Nephron progenitor cell (in vitro differentiated cells): ENCODE measurements at regions not wholly inside any gene's neighbourhood (a gene's known extent, or its start where the extent isn't known, plus 50 kb on each side); places are given as distances from the start of the nearest gene placed in this dataset.

ENCODE experiments used
- DNase-seq: peaks from one replicate; pipeline ENCODE4 v3.0.0; 2021
- H3K27ac Mint-ChIP-seq: 2 replicates; pipeline ENCODE4 v1.8.0; 2021; ENCODE audit warnings: mild to moderate bottlenecking, moderate library complexity, mixed read lengths
- H3K27me3 Mint-ChIP-seq: 2 replicates; pipeline ENCODE4 v1.8.0; 2021; ENCODE audit warnings: mild to moderate bottlenecking, low read depth, mixed read lengths; ENCODE audit not compliant: poor library complexity
- H3K36me3 Mint-ChIP-seq: 2 replicates; pipeline ENCODE4 v1.8.0; 2021; ENCODE audit warnings: low read depth, mixed read lengths
- H3K4me1 Mint-ChIP-seq: 2 replicates; pipeline ENCODE4 v1.8.0; 2021; ENCODE audit warnings: mixed read lengths
- H3K4me3 Mint-ChIP-seq: 2 replicates; pipeline ENCODE4 v1.8.0; 2021; ENCODE audit warnings: mild to moderate bottlenecking, moderate library complexity, mixed read lengths
- H3K9me3 Mint-ChIP-seq: 2 replicates; pipeline ENCODE4 v1.8.0; 2021; ENCODE audit warnings: mild to moderate bottlenecking, moderate library complexity, mixed read lengths
- CTCF ChIP-seq: fragments of 200-600 bp; sonication (generic); IDR thresholded peaks from 2 replicates; pipeline ENCODE4 v1.5.0; 2021; ENCODE audit warnings: antibody characterized with exemption

GRCh38 chr6:157755032-157755745 is 67.9 kb upstream of the SNX9 start:
- peaks cover 45% of the 10 kb centered on the region for H3K9me3 Mint-ChIP-seq
- H3K4me1 Mint-ChIP-seq: peaks cover 43% of the 10 kb centered on the region
- peaks cover 15% of the 10 kb centered on the region for H3K27me3 Mint-ChIP-seq
- no peak for DNase-seq
- TF ChIP-seq CTCF: no peak
- no peak overlapping the region for H3K4me3 Mint-ChIP-seq
- no peak overlapping the region for H3K27ac Mint-ChIP-seq
- H3K36me3 Mint-ChIP-seq: peaks cover 23% of the 10 kb centered on the region

DNA sequence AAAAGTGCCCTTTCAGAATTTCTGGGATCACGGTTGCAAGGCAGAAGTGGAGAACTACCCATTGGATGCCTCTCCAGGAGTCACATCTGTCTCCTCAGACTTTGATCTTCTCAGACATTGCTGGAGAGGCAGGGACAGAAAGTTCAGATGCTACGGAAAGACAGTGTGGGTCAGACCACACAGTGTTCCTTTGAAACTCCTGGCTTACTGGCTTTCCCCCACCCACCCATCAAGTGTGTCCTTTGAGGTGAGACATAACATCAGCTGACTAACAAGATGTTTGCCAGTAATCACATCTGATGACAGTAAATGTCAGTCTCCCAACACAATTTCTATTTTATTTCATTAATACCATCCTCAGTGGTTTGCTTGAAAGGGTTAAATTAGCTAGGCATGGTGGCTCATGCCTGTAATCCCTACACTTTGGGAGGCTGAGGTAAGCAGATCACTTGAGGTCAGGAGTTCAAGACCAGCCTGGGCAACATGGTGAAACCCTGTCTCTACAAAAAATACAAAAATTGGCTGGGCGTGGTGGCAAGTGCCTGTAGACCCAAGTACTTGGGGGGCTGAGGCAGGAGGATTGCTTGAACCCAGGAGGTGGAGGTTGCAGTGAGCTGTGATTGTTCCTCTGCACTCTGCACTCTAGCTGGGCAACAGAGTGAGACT is 67.2 kb upstream of the SNX9 start:
- no peak overlapping the region for H3K4me3 Mint-ChIP-seq
- TF ChIP-seq CTCF: no peak
- H3K4me1 Mint-ChIP-seq: peaks cover 48% of the 10 kb centered on the region

DNA sequence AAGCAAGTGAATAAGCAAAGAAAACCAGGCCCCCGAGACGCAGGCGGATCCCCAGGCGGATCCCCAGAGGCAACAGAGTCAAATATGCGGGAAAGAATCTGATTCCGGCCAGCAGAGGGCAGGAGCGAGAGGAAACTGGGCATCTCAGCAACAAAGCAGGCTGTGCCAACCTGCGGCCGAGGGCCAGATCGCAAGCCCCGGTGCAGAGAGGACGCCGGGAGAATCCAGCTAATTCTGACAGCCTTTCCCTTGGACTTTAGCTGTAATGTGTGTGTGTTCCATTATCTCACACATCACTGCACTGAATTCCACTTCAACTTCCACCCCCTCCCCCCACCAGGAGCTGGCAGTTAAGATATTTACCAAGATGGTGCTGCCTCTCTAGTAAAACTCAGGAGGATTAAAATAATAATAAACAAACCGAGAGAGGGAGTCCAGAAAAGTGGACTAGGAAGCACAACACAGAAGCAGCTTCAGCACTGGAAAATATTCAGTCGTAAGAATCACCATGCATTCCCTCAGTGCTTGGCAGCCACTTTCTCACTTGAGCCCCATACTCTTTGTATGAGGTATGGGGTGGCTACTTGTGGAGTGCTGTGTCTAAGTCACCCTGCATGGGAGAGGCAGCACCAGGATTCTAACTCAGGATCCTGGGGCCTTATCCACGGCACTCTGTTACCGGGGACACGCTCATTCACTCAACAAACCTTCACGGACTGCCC is 66.2 kb upstream of the SNX9 start:
- Mint-ChIP-seq H3K4me3 (no peak overlapping the region), H3K27me3 (peaks cover 15% of the 10 kb centered on the region), H3K27ac (no peak overlapping the region), H3K9me3 (peaks cover 28% of the 10 kb centered on the region), H3K36me3 (peaks cover 13% of the 10 kb centered on the region), H3K4me1 (peaks cover 57% of the 10 kb centered on the region)
- peak; percentile 86 for DNase-seq
- peak; percentile 72 for TF ChIP-seq CTCF

More for the DNA sequence above, 67.2 kb upstream of the SNX9 start:
- H3K9me3 Mint-ChIP-seq: peaks cover 38% of the 10 kb centered on the region
- H3K36me3 Mint-ChIP-seq: peaks cover 21% of the 10 kb centered on the region
- peaks cover 15% of the 10 kb centered on the region for H3K27me3 Mint-ChIP-seq
- no peak for DNase-seq
- H3K27ac Mint-ChIP-seq: no peak overlapping the region

- Mint-ChIP-seq H3K36me3 (peaks cover 5% of the 10 kb centered on the region), H3K27me3 (peaks cover 15% of the 10 kb centered on the region), H3K4me1 (peaks cover 59% of the 10 kb centered on the region), H3K4me3 (no peak overlapping the region), H3K9me3 (peaks cover 19% of the 10 kb centered on the region), H3K27ac (no peak overlapping the region)
- DNase-seq: no peak
- TF ChIP-seq CTCF: no peak
Observed at GRCh38 chr6:157757430-157758403, 65.3 kb upstream of the SNX9 start.

- Mint-ChIP-seq H3K4me1 (peaks cover 59% of the 10 kb centered on the region), H3K4me3 (no peak overlapping the region), H3K27ac (no peak overlapping the region), H3K9me3 (peaks cover 11% of the 10 kb centered on the region), H3K36me3 (no peaks in the 10 kb centered on the region), H3K27me3 (peaks cover 15% of the 10 kb centered on the region)
- no peak for TF ChIP-seq CTCF
- DNase-seq: no peak
Observed at GRCh38 chr6:157758516-157759023, 64.5 kb upstream of the SNX9 start.
